ENCODE measurements at regions not wholly inside any gene's neighbourhood (a gene's known extent, or its start where the extent isn't known, plus 50 kb on each side); places are given as distances from the start of the nearest gene placed in this dataset.

- TF ChIP-seq YY1 (IDR thresholded peaks at IDR 0.05; ENCODE audit: insufficient read depth, insufficient read length) (no peak), SUZ12 (IDR thresholded peaks at IDR 0.05; ENCODE audit: extremely low read depth, insufficient read depth, insufficient read length) (no peak)
Measured at GRCh38 chr9:108512426-108513173, 343.2 kb downstream of the ACTL7B start.

All from NT2/D1 (cell line).